PC-3 (cell line): ENCODE measurements at regions not wholly inside any gene's neighbourhood (a gene's known extent, or its start where the extent isn't known, plus 50 kb on each side); places are given as distances from the start of the nearest gene placed in this dataset.

Experiments
- ATAC-seq: fragments of 200-7000 bp; cut with Tn5 transposase; 2 replicates; pipeline ENCODE4 v1.9.1; 2020; ENCODE audit warnings: mild to moderate bottlenecking, moderate library complexity
- BruUV-seq: library from RNA; stranded (reverse); fragments of 400-500 nt; replicated peaks from 2 replicates; lab custom pipeline; 2021; lab: Mats Ljungman, UMichigan
- CTCF ChIA-PET: fragments of 300-600 bp; sonication (Branson Sonifier 250); formaldehyde crosslinking; loops from one replicate; lab custom pipeline; 2022; ENCODE audit warnings: antibody characterized with exemption; lab: Charles Lee
- POLR2A ChIA-PET: fragments of 300-600 bp; sonication (Branson Sonifier 250); formaldehyde crosslinking; loops from one replicate; lab custom pipeline; 2022; ENCODE audit warnings: antibody characterized with exemption; ENCODE audit not compliant: unreplicated experiment; lab: Charles Lee
- DNase-seq: peaks from one replicate; pipeline ENCODE4 v3.0.0-alpha.2; 2015
- H2AFZ ChIP-seq: fragments of 300-600 bp; sonication (generic); 2 replicates; pipeline ENCODE4 v1.6.0; 2016; ENCODE audit warnings: antibody characterized with exemption, low read length
- H3F3A ChIP-seq: fragments of 300-600 bp; sonication (generic); one replicate; pipeline ENCODE4 v1.6.0; 2017; ENCODE audit warnings: antibody characterized with exemption, low read length, control low read depth, mild to moderate bottlenecking; ENCODE audit not compliant: unreplicated experiment
- H3K27ac ChIP-seq: fragments of 300-600 bp; sonication (generic); 2 replicates; pipeline ENCODE4 v1.5.1; 2016; ENCODE audit warnings: mild to moderate bottlenecking, low read length
- H3K27me3 ChIP-seq: fragments of 300-600 bp; sonication (generic); 2 replicates; pipeline ENCODE4 v1.6.1; 2016; ENCODE audit warnings: low read length, mixed read lengths
- H3K36me3 ChIP-seq: fragments of 300-600 bp; sonication (generic); 2 replicates; pipeline ENCODE4 v1.6.1; 2016; ENCODE audit warnings: low read depth, mixed run types, low read length, mixed read lengths
- H3K4me1 ChIP-seq: fragments of 300-600 bp; sonication (generic); 2 replicates; pipeline ENCODE4 v1.5.1; 2016; ENCODE audit warnings: low read length; ENCODE audit not compliant: insufficient read depth
- H3K4me2 ChIP-seq: fragments of 300-600 bp; sonication (generic); 2 replicates; pipeline ENCODE4 v1.6.0; 2016; ENCODE audit warnings: low read length
- H3K4me3 ChIP-seq: fragments of 300-600 bp; sonication (generic); 2 replicates; pipeline ENCODE4 v1.5.1; 2016; ENCODE audit warnings: mild to moderate bottlenecking, low read length, mixed read lengths
- H3K79me2 ChIP-seq: fragments of 300-600 bp; sonication (generic); 2 replicates; pipeline ENCODE4 v1.6.1; 2017; ENCODE audit warnings: low read length, mixed read lengths
- H3K9ac ChIP-seq: fragments of 300-600 bp; sonication (generic); 2 replicates; pipeline ENCODE4 v1.6.0; 2016; ENCODE audit warnings: mild to moderate bottlenecking, low read length
- H3K9me2 ChIP-seq: fragments of 300-600 bp; sonication (generic); replicated peaks from 2 replicates; pipeline ENCODE4 v1.6.1; 2016; ENCODE audit warnings: mixed run types, low read length, mixed read lengths
- H3K9me3 ChIP-seq: fragments of 300-600 bp; sonication (generic); 2 replicates; pipeline ENCODE4 v1.6.1; 2016; ENCODE audit warnings: low read length, mixed read lengths
- H4K20me1 ChIP-seq: fragments of 300-600 bp; sonication (generic); 2 replicates; pipeline ENCODE4 v1.6.1; 2016; ENCODE audit warnings: low read length, mixed read lengths
- EZH2 ChIP-seq: fragments of 300-600 bp; sonication (generic); IDR thresholded peaks from one replicate; pipeline ENCODE4 v1.6.1; 2017; ENCODE audit warnings: antibody characterized with exemption, mild to moderate bottlenecking, low read length; ENCODE audit not compliant: unreplicated experiment
- EZH2phosphoT487 ChIP-seq: fragments of 300-600 bp; sonication (generic); IDR thresholded peaks from 2 replicates; pipeline ENCODE4 v1.6.1; 2018; ENCODE audit warnings: mild to moderate bottlenecking, antibody characterized with exemption, low read length, borderline replicate concordance
- intact Hi-C: fragments of 100-400 bp; cut with micrococcal nuclease; formaldehyde crosslinking; loops from 2 replicates; pipeline ENCODE4 v1.9.0; 2023
- TF ChIP-seq, protein P1 (sequence below): fragments of 300-600 bp; sonication (generic); conservative IDR thresholded peaks from 2 replicates; pipeline ENCODE4 v1.5.1; 2017; ENCODE audit warnings: antibody characterized with exemption, low read depth, mild to moderate bottlenecking, low read length

- H3K79me2 ChIP-seq = no peaks in the 10 kb centered on the region
- no peak overlapping the region for H3K4me3 ChIP-seq
- TF ChIP-seq, protein P1, sequence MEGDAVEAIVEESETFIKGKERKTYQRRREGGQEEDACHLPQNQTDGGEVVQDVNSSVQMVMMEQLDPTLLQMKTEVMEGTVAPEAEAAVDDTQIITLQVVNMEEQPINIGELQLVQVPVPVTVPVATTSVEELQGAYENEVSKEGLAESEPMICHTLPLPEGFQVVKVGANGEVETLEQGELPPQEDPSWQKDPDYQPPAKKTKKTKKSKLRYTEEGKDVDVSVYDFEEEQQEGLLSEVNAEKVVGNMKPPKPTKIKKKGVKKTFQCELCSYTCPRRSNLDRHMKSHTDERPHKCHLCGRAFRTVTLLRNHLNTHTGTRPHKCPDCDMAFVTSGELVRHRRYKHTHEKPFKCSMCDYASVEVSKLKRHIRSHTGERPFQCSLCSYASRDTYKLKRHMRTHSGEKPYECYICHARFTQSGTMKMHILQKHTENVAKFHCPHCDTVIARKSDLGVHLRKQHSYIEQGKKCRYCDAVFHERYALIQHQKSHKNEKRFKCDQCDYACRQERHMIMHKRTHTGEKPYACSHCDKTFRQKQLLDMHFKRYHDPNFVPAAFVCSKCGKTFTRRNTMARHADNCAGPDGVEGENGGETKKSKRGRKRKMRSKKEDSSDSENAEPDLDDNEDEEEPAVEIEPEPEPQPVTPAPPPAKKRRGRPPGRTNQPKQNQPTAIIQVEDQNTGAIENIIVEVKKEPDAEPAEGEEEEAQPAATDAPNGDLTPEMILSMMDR = no peak
- TF ChIP-seq EZH2phosphoT487 (no peak), EZH2 (no peak)
- no peaks in the 10 kb centered on the region for H3K36me3 ChIP-seq
- BruUV-seq = no TSS peak
- intact Hi-C loops = no loop called here
- H3F3A ChIP-seq = no peaks in the 10 kb centered on the region
- no peaks in the 10 kb centered on the region for H4K20me1 ChIP-seq
- no peaks in the 10 kb centered on the region for H3K9me3 ChIP-seq
- H3K9me2 ChIP-seq = no peaks in the 10 kb centered on the region
- POLR2A ChIA-PET = no interaction called here
- H3K27ac ChIP-seq = no peak overlapping the region
- H2AFZ ChIP-seq = no peak overlapping the region
- no peaks in the 10 kb centered on the region for H3K4me1 ChIP-seq
- DNase-seq (no peak), ATAC-seq (no peak)
- no peak overlapping the region for H3K9ac ChIP-seq
- H3K27me3 ChIP-seq = no peaks in the 10 kb centered on the region
- H3K4me2 ChIP-seq = no peak overlapping the region
- CTCF ChIA-PET = no interaction called here
Measured at GRCh38 chr15:93708724-93709445, 522.5 kb upstream of the MCTP2 start.

DNA sequence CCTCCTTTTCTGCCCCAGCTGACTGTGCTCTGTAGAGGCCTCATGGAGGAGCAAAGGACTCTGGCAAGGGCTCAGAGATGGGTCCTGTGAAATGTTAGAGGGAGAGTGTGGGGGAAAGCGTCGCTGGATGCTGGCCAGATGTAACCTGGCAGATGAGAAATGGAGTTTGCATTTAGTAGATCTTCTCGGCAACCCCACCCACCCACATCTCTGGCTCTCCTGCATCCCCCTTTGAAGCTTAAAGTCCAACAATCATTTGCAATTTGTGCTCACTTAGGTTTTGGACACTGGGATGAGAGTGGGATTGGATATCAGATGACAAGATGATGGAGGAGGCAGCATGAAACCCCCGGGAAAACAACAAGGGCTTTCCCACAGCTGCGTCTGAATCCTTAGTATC is 523.6 kb upstream of the MCTP2 start:
- ATAC-seq = no peak
- ChIA-PET POLR2A (no interaction called here), CTCF (no interaction called here)
- Histone ChIP-seq H3K4me1 (no peaks in the 10 kb centered on the region), H3K9me2 (no peaks in the 10 kb centered on the region), H3K27ac (no peak overlapping the region), H3K27me3 (0 out of 2 replicates have a peak, but pooled peaks cover 5% of the 10 kb centered on the region), H3F3A (no peaks in the 10 kb centered on the region), H3K9ac (no peak overlapping the region), H3K4me2 (no peak overlapping the region), H3K9me3 (no peaks in the 10 kb centered on the region), H2AFZ (no peak overlapping the region), H3K4me3 (no peak overlapping the region), H3K36me3 (no peaks in the 10 kb centered on the region), H3K79me2 (no peaks in the 10 kb centered on the region), H4K20me1 (no peaks in the 10 kb centered on the region)
- TF ChIP-seq, protein P1 = no peak
- TF ChIP-seq EZH2 = no peak
- TF ChIP-seq EZH2phosphoT487 = no peak
- no peak for DNase-seq
- BruUV-seq = no TSS peak
- intact Hi-C loops = no loop called here

DNA sequence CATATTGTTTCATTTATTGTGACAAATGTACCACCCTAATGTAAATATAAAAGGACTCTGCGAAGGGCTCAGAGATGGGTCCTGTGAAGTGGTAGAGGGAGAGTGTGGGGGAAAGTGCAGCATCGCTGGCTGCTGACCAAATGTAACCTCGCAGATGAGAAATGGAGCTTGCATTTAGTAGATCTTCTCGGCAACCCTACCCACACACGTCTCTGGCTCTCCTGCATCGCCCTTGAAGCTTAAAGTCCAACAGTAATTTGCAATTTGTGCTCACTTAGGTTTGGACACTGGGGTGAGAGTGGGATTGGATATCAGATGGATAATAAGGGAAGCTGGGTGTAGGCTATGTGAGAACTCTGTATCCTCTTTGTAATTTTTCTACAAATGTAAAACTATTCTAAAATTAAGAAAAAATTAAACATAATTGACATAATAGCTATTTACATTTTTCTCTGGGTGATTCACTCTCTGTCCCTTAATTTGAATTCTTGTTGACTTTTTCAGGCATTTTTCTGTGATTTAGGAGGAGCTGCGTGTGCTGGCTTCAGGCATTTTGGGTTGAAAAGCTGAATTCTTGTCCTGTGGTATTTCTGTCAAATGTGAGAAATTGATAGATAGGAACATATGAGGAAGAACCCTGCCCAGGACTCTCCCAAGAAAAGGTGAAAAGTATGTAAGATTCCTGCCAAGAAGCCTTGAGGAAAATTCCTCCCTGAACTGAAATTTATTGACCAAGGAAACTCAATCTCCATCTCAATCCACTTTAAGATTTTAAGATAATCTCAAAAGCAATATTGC is 524.7 kb upstream of the MCTP2 start:
- Histone ChIP-seq H3K9me3 (no peaks in the 10 kb centered on the region), H3F3A (no peaks in the 10 kb centered on the region), H3K4me1 (no peaks in the 10 kb centered on the region), H3K36me3 (no peaks in the 10 kb centered on the region), H3K9ac (no peak overlapping the region), H3K4me2 (no peak overlapping the region), H4K20me1 (no peaks in the 10 kb centered on the region), H3K4me3 (no peak overlapping the region), H3K79me2 (no peaks in the 10 kb centered on the region), H3K27ac (no peak overlapping the region), H3K9me2 (no peaks in the 10 kb centered on the region), H3K27me3 (0 out of 2 replicates have a peak, but pooled peaks cover 5% of the 10 kb centered on the region), H2AFZ (no peak overlapping the region)
- no TSS peak for BruUV-seq
- CTCF ChIA-PET = no interaction called here
- ATAC-seq (no peak), DNase-seq (no peak)
- intact Hi-C loops = no loop called here
- POLR2A ChIA-PET = no interaction called here
- TF ChIP-seq EZH2phosphoT487 (no peak), EZH2 (no peak)
- TF ChIP-seq, protein P1 = no peak
